PFSK-1 (cell line): ENCODE measurements at regions not wholly inside any gene's neighbourhood (a gene's known extent, or its start where the extent isn't known, plus 50 kb on each side); places are given as distances from the start of the nearest gene placed in this dataset.

Experiments
- FOXP2 ChIP-seq: optimal IDR thresholded peaks from 2 replicates; pipeline ENCODE3; 2011; ENCODE audit warnings: borderline replicate concordance, control low read depth, inconsistent platforms; ENCODE audit not compliant: insufficient read depth; ENCODE audit errors: extremely low read length, extremely low read depth
- POLR2AphosphoS5 ChIP-seq: IDR thresholded peaks from 2 replicates; pipeline ENCODE4 v1.6.1; 2012; ENCODE audit warnings: low read depth, mild to moderate bottlenecking, control low read depth, low read length, moderate library complexity
- REST ChIP-seq, 2 experiments: IDR thresholded peaks; 2 replicates each; pipeline versions ENCODE4 v1.6.1 to v1.8.0; 2011 to 2012; ENCODE audit warnings: low read depth in 2 of 2, low read length in 2 of 2, control low read depth in 1 of 2, inconsistent platforms in 1 of 2, mild to moderate bottlenecking in 1 of 2, moderate library complexity in 1 of 2; ENCODE audit not compliant: insufficient read depth in 1 of 2
- SIN3A ChIP-seq: IDR thresholded peaks from 2 replicates; pipeline ENCODE4 v1.6.1; 2012; ENCODE audit warnings: mild to moderate bottlenecking, low read length, moderate library complexity, borderline replicate concordance; ENCODE audit not compliant: insufficient read depth
- TAF1 ChIP-seq: IDR thresholded peaks from 2 replicates; pipeline ENCODE4 v1.6.1; 2012; ENCODE audit warnings: low read length, control low read depth, borderline replicate concordance; ENCODE audit not compliant: insufficient read depth

- TF ChIP-seq TAF1: no peak
- no peak for TF ChIP-seq SIN3A
- no peak for TF ChIP-seq REST (IDR thresholded peaks at IDR 0.05; ENCODE audit: insufficient read depth in 1 of 2, low read depth in 2 of 2, low read length in 2 of 2)
- TF ChIP-seq FOXP2: no peak
- TF ChIP-seq POLR2AphosphoS5: no peak
Measured at GRCh38 chr13:53920916-53921315, 892.3 kb downstream of the OLFM4 start.

- TF ChIP-seq SIN3A (no peak), FOXP2 (no peak), REST (IDR thresholded peaks at IDR 0.05; ENCODE audit: insufficient read depth in 1 of 2, low read depth in 2 of 2, low read length in 2 of 2) (no peak), TAF1 (no peak), POLR2AphosphoS5 (no peak)
Measured at GRCh38 chr13:53921473-53921872, 892.9 kb downstream of the OLFM4 start.

GRCh38 chr13:53941588-53942190 is 913.1 kb downstream of the OLFM4 start:
- TF ChIP-seq SIN3A: no peak
- TF ChIP-seq POLR2AphosphoS5: no peak
- no peak for TF ChIP-seq TAF1

- TF ChIP-seq FOXP2: no peak
- no peak for TF ChIP-seq TAF1
- no peak for TF ChIP-seq POLR2AphosphoS5
- TF ChIP-seq REST (IDR thresholded peaks at IDR 0.05; ENCODE audit: insufficient read depth in 1 of 2, low read depth in 2 of 2, low read length in 2 of 2): no peak
- TF ChIP-seq SIN3A: no peak
Measured at GRCh38 chr13:53946500-53946899, 917.9 kb downstream of the OLFM4 start.

GRCh38 chr13:53953183-53953582 is 924.6 kb downstream of the OLFM4 start:
- TF ChIP-seq TAF1: no peak
- TF ChIP-seq FOXP2: no peak
- no peak for TF ChIP-seq SIN3A
- no peak for TF ChIP-seq POLR2AphosphoS5
- TF ChIP-seq REST (IDR thresholded peaks at IDR 0.05; ENCODE audit: insufficient read depth in 1 of 2, low read depth in 2 of 2, low read length in 2 of 2): no peak
